IMR-90 (cell line): ENCODE measurements at regions not wholly inside any gene's neighbourhood (a gene's known extent, or its start where the extent isn't known, plus 50 kb on each side); places are given as distances from the start of the nearest gene placed in this dataset.
A peak's percentile ranks its signal among the peaks of the same experiment; 100 is the strongest.

ENCODE experiments used
- ATAC-seq: fragments of 200-7000 bp; cut with Tn5 transposase; 2 replicates; pipeline ENCODE4 v1.9.1; 2020; ENCODE audit warnings: low read depth, mild to moderate bottlenecking, moderate library complexity
- BruUV-seq: library from RNA; stranded (reverse); fragments of 400-500 nt; replicated peaks from 2 replicates; lab custom pipeline; 2021; lab: Mats Ljungman, UMichigan
- CTCF ChIA-PET: fragments of 300-600 bp; formaldehyde crosslinking; extraction: SDS; loops from one replicate; lab custom pipeline; 2021; ENCODE audit warnings: antibody characterized with exemption; lab: Yijun Ruan, JAX
- POLR2A ChIA-PET: fragments of 300-600 bp; sonication (Branson Sonifier 250); formaldehyde crosslinking; loops from one replicate; lab custom pipeline; 2022; ENCODE audit warnings: antibody characterized with exemption; ENCODE audit not compliant: unreplicated experiment; lab: Charles Lee
- DNase-seq: peaks from one replicate; pipeline ENCODE4 v3.0.0; 2013
- H2AFZ ChIP-seq: replicated peaks from 2 replicates; pipeline ENCODE3; 2013; ENCODE audit warnings: low read length, mild to moderate bottlenecking; ENCODE audit not compliant: poor library complexity
- H2AK5ac ChIP-seq: 2 replicates; pipeline ENCODE4 v1.6.1; 2013; ENCODE audit warnings: low read depth, low read length, inconsistent platforms
- H2AK9ac ChIP-seq: replicated peaks from 2 replicates; pipeline ENCODE3; 2013; ENCODE audit warnings: mild to moderate bottlenecking, low read depth, low read length, moderate library complexity; ENCODE audit not compliant: poor library complexity
- H2BK120ac ChIP-seq: 2 replicates; pipeline ENCODE4 v1.6.1; 2013; ENCODE audit warnings: low read depth, low read length, inconsistent platforms
- H2BK15ac ChIP-seq: 3 replicates; pipeline ENCODE4 v1.6.1; 2013; ENCODE audit warnings: low read depth, low read length, inconsistent platforms
- H2BK20ac ChIP-seq: 2 replicates; pipeline ENCODE4 v1.6.1; 2013; ENCODE audit warnings: low read depth, mild to moderate bottlenecking, inconsistent platforms, low read length, moderate library complexity
- H2BK5ac ChIP-seq: 2 replicates; pipeline ENCODE4 v1.6.1; 2013; ENCODE audit warnings: mild to moderate bottlenecking, low read depth, low read length, inconsistent platforms; ENCODE audit not compliant: poor library complexity, severe bottlenecking
- H3K14ac ChIP-seq: replicated peaks from 2 replicates; pipeline ENCODE4 v1.6.1; 2013; ENCODE audit warnings: low read depth, low read length, inconsistent platforms
- H3K18ac ChIP-seq: 2 replicates; pipeline ENCODE4 v1.6.1; 2013; ENCODE audit warnings: low read depth, low read length, control low read depth
- H3K23ac ChIP-seq: 2 replicates; pipeline ENCODE4 v1.6.1; 2013; ENCODE audit warnings: low read depth, low read length, inconsistent platforms
- H3K27ac ChIP-seq: 2 replicates; pipeline ENCODE4 v1.5.1; 2013; ENCODE audit warnings: mild to moderate bottlenecking, control low read depth, low read length; ENCODE audit not compliant: insufficient read depth
- H3K27me3 ChIP-seq: 2 replicates; pipeline ENCODE4 v1.6.1; 2013; ENCODE audit warnings: low read length; ENCODE audit not compliant: control insufficient read depth, insufficient read depth
- H3K36me3 ChIP-seq: 2 replicates; pipeline ENCODE4 v1.6.1; 2013; ENCODE audit warnings: low read length, mixed read lengths; ENCODE audit not compliant: control insufficient read depth, insufficient read depth
- H3K4ac ChIP-seq: 2 replicates; pipeline ENCODE4 v1.6.1; 2013; ENCODE audit warnings: low read depth, low read length, inconsistent platforms
- H3K4me1 ChIP-seq: 2 replicates; pipeline ENCODE4 v1.6.1; 2013; ENCODE audit warnings: low read length, mixed read lengths; ENCODE audit not compliant: control insufficient read depth, insufficient read depth
- H3K4me2 ChIP-seq: 2 replicates; pipeline ENCODE4 v1.6.1; 2013; ENCODE audit warnings: low read depth, mild to moderate bottlenecking, control low read depth, low read length, moderate library complexity
- H3K4me3 ChIP-seq: 2 replicates; pipeline ENCODE4 v1.5.1; 2013; ENCODE audit warnings: low read depth, mild to moderate bottlenecking, control low read depth, low read length, moderate library complexity; ENCODE audit not compliant: insufficient read depth
- H3K56ac ChIP-seq: 2 replicates; pipeline ENCODE4 v1.6.1; 2013; ENCODE audit warnings: low read length, inconsistent platforms; ENCODE audit not compliant: insufficient read depth; ENCODE audit errors: extremely low read depth
- H3K79me1 ChIP-seq, 2 experiments: 2 replicates each; pipeline ENCODE4 v1.6.1; 2013; ENCODE audit warnings: low read length in 2 of 2, inconsistent platforms in 1 of 2, low read depth in 1 of 2
- H3K9ac ChIP-seq: 2 replicates; pipeline ENCODE4 v1.6.1; 2013; ENCODE audit warnings: low read depth, low read length, control low read depth
- H3K9me1 ChIP-seq: 2 replicates; pipeline ENCODE4 v1.6.1; 2013; ENCODE audit warnings: low read length, inconsistent platforms; ENCODE audit not compliant: insufficient read depth
- H3K9me3 ChIP-seq: 2 replicates; pipeline ENCODE4 v1.6.1; 2013; ENCODE audit warnings: low read length; ENCODE audit not compliant: control insufficient read depth, insufficient read depth
- H4K20me1 ChIP-seq: 2 replicates; pipeline ENCODE4 v1.6.1; 2013; ENCODE audit warnings: low read length, inconsistent platforms; ENCODE audit not compliant: insufficient read depth
- H4K5ac ChIP-seq: 2 replicates; pipeline ENCODE4 v1.6.1; 2013; ENCODE audit warnings: mild to moderate bottlenecking, low read depth, low read length, control low read depth
- H4K8ac ChIP-seq, 2 experiments: 2 replicates each; pipeline ENCODE4 v1.6.1; 2013; ENCODE audit warnings: low read depth in 2 of 2, low read length in 2 of 2, control low read depth in 1 of 2, inconsistent platforms in 1 of 2
- H4K91ac ChIP-seq: 2 replicates; pipeline ENCODE4 v1.6.1; 2013; ENCODE audit warnings: low read depth, low read length, inconsistent platforms; ENCODE audit not compliant: insufficient read depth
- BHLHE40 ChIP-seq: fragments of 150-350 bp; IDR thresholded peaks from 2 replicates; pipeline ENCODE4 v1.6.1; 2016; ENCODE audit warnings: mild to moderate bottlenecking, low read depth, low read length
- CEBPB ChIP-seq: IDR thresholded peaks from 2 replicates; pipeline ENCODE4 v1.6.1; 2012; ENCODE audit warnings: low read depth, low read length, improper control_type of control experiment
- CHD1 ChIP-seq: IDR thresholded peaks from 2 replicates; pipeline ENCODE4 v1.6.1; 2012; ENCODE audit warnings: low read depth, low read length, improper control_type of control experiment
- CTCF ChIP-seq: conservative IDR thresholded peaks from 2 replicates; pipeline ENCODE4 v1.5.1; 2012; ENCODE audit warnings: mild to moderate bottlenecking, low read depth, low read length, improper control_type of control experiment
- FOS ChIP-seq: fragments of 150-350 bp; IDR thresholded peaks from 2 replicates; pipeline ENCODE4 v1.6.1; 2016; ENCODE audit warnings: low read depth, low read length
- MAFK ChIP-seq: IDR thresholded peaks from 2 replicates; pipeline ENCODE4 v1.6.1; 2012; ENCODE audit warnings: low read depth, low read length, improper control_type of control experiment
- MAZ ChIP-seq: IDR thresholded peaks from 2 replicates; pipeline ENCODE4 v1.6.1; 2012; ENCODE audit warnings: low read depth, mild to moderate bottlenecking, low read length, improper control_type of control experiment, moderate library complexity, borderline replicate concordance
- NFE2L2 ChIP-seq: fragments of 150-350 bp; IDR thresholded peaks from 2 replicates; pipeline ENCODE4 v1.6.1; 2016; ENCODE audit warnings: low read depth, mild to moderate bottlenecking, low read length
- POLR2A ChIP-seq: IDR thresholded peaks from 2 replicates; pipeline ENCODE4 v1.6.1; 2012; ENCODE audit warnings: mild to moderate bottlenecking, low read depth, low read length
- RAD21 ChIP-seq: IDR thresholded peaks from 2 replicates; pipeline ENCODE4 v1.6.1; 2012; ENCODE audit warnings: low read length, improper control_type of control experiment
- RCOR1 ChIP-seq: IDR thresholded peaks from 2 replicates; pipeline ENCODE4 v1.6.1; 2012; ENCODE audit warnings: mild to moderate bottlenecking, low read length, improper control_type of control experiment; ENCODE audit not compliant: insufficient replicate concordance
- RFX5 ChIP-seq: IDR thresholded peaks from 2 replicates; pipeline ENCODE4 v1.8.0; 2012; ENCODE audit warnings: low read depth, mild to moderate bottlenecking, low read length, moderate library complexity
- SMC3 ChIP-seq: fragments of 150-350 bp; IDR thresholded peaks from 2 replicates; pipeline ENCODE4 v1.6.1; 2016; ENCODE audit warnings: low read depth, mild to moderate bottlenecking, antibody characterized with exemption, low read length, moderate library complexity
- WGBS, 2 experiments: methylation state at CpG; one replicate each; pipeline versions ENCODE4 v1.1.5 to v1.1.7; 2013; ENCODE audit warnings: missing lambda C conversion rate in 2 of 2; ENCODE audit not compliant: insufficient read length in 1 of 2; ENCODE audit errors: extremely low coverage in 2 of 2; 5-methylcytosine and 5-hydroxymethylcytosine counted together
- dilution Hi-C: fragments of 300-500 bp; cut with HindIII; formaldehyde crosslinking; loops from one replicate; pipeline ENCODE4 v1.14.3; 2018; ENCODE audit warnings: low sequenced_read_pairs; ENCODE audit not compliant: unreplicated experiment
- in situ Hi-C: fragments of 300-500 bp; cut with MboI; formaldehyde crosslinking; loops from 3 replicates; pipeline ENCODE4 v1.14.3; 2019; ENCODE audit warnings: low sequenced_read_pairs, inconsistent platforms, mixed read lengths
- intact Hi-C: fragments of 100-400 bp; cut with micrococcal nuclease; formaldehyde crosslinking; loops from 2 replicates; pipeline ENCODE4 v1.10.0; 2022
- TF ChIP-seq, protein P1 (sequence below): fragments of 150-350 bp; IDR thresholded peaks from 2 replicates; pipeline ENCODE4 v1.6.1; 2016; ENCODE audit warnings: low read depth, mild to moderate bottlenecking, low read length, moderate library complexity, borderline replicate concordance

DNA sequence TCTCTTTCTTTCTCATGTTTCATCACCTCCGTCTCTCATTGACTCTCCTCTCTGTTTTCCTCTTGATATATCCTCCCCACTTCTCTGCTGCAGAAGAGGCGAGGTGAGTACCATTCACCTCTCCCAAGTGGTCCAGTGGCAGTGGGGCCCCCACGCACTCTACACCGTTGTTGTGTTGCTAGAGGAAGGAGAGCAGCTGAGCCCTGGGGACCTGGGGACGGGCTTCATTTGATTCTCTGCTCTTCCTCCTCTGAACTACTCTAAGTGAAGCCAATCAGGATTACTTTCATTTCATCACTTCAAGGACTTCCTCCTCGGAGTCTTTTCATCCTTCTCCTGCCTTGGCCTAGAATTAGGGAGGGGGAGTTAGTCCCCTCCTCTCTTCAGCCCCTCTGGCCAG lies 64.6 kb downstream of the CCNE1 start:
- Histone ChIP-seq H2BK5ac (no peak overlapping the region), H3K56ac (no peak overlapping the region), H3K27me3 (peaks cover 3% of the 10 kb centered on the region; the same call in 1 of the 2 replicates), H3K14ac (no peak overlapping the region), H3K4ac (no peak overlapping the region), H3K18ac (no peak overlapping the region), H2AK9ac (no peak overlapping the region), H3K9me1 (no peaks in the 10 kb centered on the region), H2AFZ (peak overlapping the region; percentile 61), H3K23ac (no peak overlapping the region), H2BK15ac (no peak overlapping the region), H4K5ac (no peak overlapping the region), H3K4me3 (no peak overlapping the region), H3K27ac (no peak overlapping the region), H3K36me3 (no peaks in the 10 kb centered on the region), H3K9me3 (no peaks in the 10 kb centered on the region), H3K9ac (no peak overlapping the region), H3K4me1 (peaks cover 1% of the 10 kb centered on the region; the same call in 1 of the 2 replicates), H4K91ac (no peak overlapping the region), H3K79me1 (no peaks in the 10 kb centered on the region), H2BK20ac (no peak overlapping the region), H2BK120ac (no peak overlapping the region), H4K20me1 (no peaks in the 10 kb centered on the region), H3K4me2 (peak overlapping the region; percentile 33; the same call in 1 of the 2 replicates), H4K8ac (no peak overlapping the region), H2AK5ac (no peak overlapping the region)
- WGBS, 2 experiments: no CpG with 5 or more reads among the region's 6 CpGs
- CTCF ChIA-PET: no interaction called here
- no peak for ATAC-seq
- POLR2A ChIA-PET: interaction anchor here (0.6 kb wide), 1 partner anchor 54 kb away, joined by 4 read pairs; no protein-coding TSS in a partner anchor
- intact Hi-C loops: no loop called here
- BruUV-seq: no TSS peak
- dilution Hi-C loops: no loop called here
- in situ Hi-C loops: loop anchor here (25.0 kb wide), 1 partner anchor 761 kb away; no protein-coding TSS in a partner anchor
- no peak for DNase-seq
- TF ChIP-seq RAD21 (no peak), POLR2A (no peak), NFE2L2 (no peak), MAZ (no peak), FOS (no peak), CHD1 (no peak), RFX5 (no peak), SMC3 (no peak), RCOR1 (no peak), MAFK (no peak), BHLHE40 (no peak), CTCF (no peak), CEBPB (no peak)
- TF ChIP-seq, protein P1, sequence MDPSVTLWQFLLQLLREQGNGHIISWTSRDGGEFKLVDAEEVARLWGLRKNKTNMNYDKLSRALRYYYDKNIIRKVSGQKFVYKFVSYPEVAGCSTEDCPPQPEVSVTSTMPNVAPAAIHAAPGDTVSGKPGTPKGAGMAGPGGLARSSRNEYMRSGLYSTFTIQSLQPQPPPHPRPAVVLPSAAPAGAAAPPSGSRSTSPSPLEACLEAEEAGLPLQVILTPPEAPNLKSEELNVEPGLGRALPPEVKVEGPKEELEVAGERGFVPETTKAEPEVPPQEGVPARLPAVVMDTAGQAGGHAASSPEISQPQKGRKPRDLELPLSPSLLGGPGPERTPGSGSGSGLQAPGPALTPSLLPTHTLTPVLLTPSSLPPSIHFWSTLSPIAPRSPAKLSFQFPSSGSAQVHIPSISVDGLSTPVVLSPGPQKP: no peak
